SW 1271 (cell line): ENCODE measurements at regions not wholly inside any gene's neighbourhood (a gene's known extent, or its start where the extent isn't known, plus 50 kb on each side); places are given as distances from the start of the nearest gene placed in this dataset.
"Not testable (repeated sequence)": the region's sequence is repeated elsewhere in the genome, so short reads cannot be mapped to it uniquely, and the experiment has no call there.

ENCODE experiments used
- DNase-seq, 2 experiments: peaks; one replicate each; lab custom pipeline; 2025; lab: John Stamatoyannopoulos, UW

DNA sequence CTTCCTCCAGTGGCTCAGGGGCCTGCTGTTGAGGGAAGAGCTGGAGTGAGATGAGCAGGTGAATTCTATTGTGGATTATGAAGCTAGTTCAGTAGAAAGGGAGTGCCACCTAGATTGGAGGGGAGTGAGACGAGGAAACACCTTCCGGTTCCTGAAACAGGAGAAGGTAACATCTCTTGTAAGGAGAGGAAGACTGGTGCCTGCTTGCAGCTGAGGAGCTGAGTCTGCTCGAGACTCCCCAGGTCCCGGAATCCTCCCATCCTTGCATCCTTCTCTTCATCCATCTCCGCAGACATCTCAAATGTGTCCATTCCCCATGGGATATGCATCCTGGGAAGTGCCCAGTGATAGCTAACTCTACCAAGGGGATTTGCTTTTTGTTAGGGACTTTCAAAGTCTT lies 242.9 kb upstream of the ZFP64 start:
- DNase-seq, result no peak

DNA sequence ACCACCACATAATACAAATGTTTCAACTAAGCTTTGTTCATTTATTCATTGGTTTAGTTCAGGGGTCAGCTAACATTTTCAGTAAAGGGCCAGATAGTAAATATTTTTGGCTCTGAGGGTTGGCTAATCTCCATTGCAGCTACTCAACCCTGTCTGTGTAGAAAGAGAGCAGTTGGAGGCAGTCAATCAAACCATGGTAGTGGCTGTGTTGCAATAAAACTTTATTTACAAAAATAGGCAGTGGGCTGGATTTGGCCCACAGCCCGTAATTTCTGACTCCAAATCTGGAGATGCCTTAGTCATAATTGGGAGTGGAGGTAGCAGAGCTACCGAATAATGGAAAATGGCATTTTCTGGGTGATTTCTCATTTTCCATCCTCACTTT lies 242.5 kb upstream of the ZFP64 start:
- DNase-seq, result no peak

DNA sequence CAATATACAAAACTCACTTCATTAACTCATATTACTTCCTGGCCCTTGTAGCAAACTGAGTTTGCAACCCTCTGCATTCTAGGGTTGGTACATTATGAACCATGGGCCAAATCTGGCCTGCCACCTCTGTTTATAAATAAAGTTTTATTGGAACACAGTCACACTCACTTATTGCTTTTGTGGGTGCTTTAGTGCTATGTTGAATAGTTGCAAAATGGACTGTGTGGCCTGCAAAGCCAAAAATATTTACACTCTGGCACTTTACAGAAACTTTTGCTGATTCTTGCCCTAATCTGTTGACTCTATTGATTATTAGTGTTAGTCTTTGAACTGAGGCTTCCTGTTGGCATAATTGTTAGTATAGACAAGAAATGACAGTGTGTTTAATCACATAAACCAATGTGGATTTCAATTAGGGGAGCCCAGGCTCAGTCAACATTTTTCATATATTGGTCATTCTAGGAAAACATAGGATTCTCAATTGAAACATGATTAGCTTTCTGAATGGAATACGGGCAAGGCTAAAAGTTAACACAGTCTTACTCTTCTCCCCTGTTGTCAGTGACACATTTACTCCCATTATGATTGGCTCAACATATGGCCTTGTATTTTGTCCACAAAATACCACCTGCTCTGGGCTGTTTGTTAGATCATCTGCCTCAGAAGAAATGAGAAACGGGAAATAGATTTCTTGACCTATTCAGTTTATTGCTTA lies 241.9 kb upstream of the ZFP64 start:
- DNase-seq, result no peak

- DNase-seq, result no peak
Measured at GRCh38 chr20:52432740-52433139, 241.2 kb upstream of the ZFP64 start.

- DNase-seq, result no peak
Measured at GRCh38 chr20:52429029-52429428, 237.4 kb upstream of the ZFP64 start.

DNA sequence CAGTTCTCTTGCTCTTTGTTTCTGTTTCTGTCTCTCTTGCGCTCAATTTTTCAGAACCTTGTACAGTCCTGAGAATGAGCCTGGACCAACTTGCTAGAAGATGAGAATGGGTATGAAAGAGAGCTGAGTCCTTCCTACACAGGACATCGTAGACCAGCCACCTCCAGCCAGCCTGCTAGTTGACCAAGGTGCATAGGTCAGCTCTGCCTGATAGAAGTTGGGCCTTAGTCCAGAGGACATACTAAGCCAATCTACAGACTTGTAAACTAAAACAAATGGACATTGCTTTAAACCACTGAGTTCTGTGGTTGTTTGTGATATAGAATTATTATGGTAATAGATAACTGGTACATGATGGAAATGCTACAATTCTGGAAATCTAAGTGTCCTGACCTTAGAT lies 236.4 kb upstream of the ZFP64 start:
- DNase-seq, result no peak

DNA sequence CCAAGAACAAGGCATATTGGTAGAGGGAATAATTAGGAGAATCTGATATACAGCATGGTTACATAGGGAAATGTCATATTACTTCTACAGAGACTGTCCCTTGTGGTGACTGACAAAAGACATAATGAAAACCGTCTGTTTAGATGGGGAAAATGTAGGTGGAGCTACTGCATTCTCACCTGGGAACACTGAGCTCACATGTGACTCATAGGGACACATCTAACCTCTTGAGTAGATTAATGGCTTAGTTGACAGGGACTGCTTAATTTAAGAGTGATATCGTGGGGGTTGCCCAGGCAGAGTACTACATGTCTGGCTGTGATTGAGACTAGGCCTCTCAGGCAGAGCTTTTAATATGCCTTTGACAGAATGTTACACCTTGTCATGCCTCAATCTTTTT lies 235.3 kb upstream of the ZFP64 start:
- DNase-seq, result no peak

GRCh38 chr20:52425701-52426100 lies 234.1 kb upstream of the ZFP64 start:
- no peak for DNase-seq

GRCh38 chr20:52425253-52425652 lies 233.7 kb upstream of the ZFP64 start:
- DNase-seq, result no peak

- DNase-seq, result not testable (repeated sequence)
Measured at GRCh38 chr20:52424357-52424942, 232.9 kb upstream of the ZFP64 start.

DNA sequence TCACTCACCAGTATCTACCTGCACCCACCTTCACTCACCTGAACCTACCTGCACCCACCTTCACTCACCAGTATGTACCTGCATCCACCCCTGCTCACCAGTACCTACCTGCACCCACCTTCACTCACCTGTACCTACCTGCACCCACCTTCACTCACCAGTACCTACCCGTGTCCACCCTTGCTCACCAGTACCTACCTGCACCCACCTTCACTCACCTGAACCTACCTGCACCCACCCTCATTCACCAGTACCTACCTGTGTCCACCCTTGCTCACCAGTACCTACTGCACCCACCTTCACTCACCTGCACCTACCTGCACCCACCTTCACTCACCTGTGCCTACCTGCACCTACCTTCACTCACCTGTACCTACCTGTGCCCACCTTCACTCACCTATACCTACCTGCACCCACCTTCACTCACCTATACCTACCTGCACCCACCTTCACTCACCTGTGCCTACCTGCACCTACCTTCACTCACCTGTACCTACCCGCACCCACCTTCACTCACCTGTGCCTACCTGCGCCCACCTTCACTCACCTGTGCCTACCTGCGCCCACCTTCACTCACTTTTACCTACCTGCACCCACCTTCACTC lies 232.1 kb upstream of the ZFP64 start:
- DNase-seq, result not testable (repeated sequence)

DNA sequence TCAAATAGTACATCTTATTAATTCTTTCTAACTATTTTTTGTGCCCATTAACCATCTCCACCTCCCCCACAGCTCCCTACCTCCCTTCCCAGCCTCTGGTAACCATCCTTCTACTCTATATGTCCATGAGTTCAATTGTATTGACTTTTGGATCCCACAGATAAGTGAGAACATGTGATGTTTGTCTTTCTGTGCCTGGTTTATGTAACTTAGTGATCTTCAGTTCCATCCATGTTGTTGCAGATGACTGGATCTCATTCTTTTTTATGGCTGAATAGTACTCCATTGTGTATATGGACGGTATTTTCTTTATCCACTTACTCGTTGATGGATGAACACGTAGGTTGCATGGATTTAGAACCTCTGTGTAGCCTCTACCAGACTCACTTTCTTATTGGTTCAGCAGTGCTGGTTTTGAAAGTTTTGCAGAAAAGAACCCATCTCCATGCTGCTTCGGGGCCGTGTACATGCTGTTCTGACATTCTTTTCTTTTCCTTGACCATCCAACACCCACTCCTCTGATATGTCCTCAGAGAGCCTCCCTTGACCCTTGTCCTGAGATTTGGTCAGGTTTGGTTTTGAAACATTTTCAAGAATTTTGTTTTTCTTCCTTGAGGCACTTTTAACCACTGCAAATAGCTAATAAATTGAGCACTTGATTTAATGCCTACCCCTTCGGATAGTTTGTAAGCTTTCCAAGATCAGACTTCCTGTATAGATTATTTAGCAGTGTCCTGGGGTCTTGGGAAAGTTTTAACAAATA lies 231.2 kb upstream of the ZFP64 start:
- no peak for DNase-seq

- DNase-seq, result no peak
Measured at GRCh38 chr20:52420805-52421204, 229.2 kb upstream of the ZFP64 start.

DNA sequence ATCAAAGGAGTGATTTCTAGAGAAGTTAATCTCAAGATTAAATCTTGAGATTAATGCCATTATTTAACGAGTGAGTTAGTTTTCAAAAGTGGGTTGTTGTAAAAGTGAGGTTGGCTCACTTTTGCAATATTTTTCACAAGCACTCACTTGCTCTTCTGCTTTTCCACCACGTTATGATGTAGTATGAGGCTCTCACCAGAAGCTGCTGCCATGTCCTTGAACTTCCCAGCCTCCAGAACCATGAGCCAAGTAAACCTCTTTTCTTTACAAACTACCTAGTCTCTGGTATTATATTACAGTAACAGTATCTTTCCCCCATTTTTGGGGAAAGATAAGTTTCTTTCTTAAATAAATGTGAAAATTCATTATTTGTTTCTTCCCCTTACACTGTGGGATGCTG lies 227.6 kb upstream of the ZFP64 start:
- DNase-seq, result no peak

DNA sequence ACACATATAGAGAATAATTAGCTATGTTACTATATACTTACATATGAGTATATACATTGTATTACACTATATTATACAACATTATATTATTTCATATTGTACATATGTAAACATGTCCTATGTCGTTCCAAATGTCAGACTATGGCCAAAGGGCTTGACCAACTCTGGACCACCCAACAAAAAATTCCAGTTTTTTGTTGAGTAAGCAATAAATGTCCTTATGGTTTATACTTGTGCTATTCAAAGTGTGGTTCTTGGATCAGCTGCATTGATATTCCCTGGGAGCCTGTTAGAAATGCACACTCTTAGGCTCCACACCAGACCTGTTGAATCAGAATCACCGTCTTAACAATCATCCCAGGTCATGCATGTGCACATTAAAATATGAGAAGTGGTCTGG lies 225.4 kb upstream of the ZFP64 start:
- no peak for DNase-seq

DNA sequence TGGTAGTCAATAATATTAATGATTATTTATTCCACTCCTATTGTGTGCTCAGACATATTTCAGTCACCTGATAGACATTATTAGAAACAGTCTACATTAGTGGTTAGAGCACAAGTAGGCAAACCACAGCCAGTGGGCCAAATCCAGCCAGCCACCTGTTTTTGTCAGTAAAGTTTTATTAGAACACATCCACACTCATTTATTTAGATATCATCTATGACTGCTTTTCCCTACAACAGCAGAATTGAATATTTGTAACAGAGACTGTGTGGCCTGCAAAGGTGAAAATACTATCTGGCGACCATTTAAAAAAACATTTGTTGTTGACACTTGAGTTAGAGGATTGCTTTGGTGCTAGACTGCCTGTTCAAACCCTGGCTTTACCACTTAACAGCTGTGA lies 220.0 kb upstream of the ZFP64 start:
- DNase-seq, result no peak

DNA sequence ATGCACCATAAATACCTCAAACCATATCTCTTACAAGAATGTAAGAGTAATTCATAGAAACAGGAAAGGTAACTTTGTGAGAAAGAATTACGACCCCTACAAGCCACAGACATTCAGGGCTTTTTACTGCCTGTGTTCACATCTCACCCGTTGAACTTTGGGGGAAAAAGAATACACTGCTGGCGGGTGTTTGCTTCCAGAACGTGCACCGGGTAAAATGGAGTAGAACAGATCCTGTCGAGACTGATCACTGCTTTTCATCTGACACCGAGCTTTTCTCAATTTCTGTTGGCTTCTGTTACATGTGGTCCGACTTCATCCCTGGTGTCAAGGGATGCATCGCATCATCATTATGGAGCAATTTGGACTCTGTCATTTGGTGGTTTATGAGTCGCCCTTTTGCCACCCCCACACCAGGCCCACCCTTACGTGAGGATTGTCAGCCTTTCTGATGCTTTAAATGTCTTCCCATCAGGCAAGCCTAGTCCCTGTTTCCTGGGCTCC lies 219.2 kb upstream of the ZFP64 start:
- DNase-seq, result no peak

- no peak for DNase-seq
Measured at GRCh38 chr20:52410182-52410647, 218.6 kb upstream of the ZFP64 start.

DNA sequence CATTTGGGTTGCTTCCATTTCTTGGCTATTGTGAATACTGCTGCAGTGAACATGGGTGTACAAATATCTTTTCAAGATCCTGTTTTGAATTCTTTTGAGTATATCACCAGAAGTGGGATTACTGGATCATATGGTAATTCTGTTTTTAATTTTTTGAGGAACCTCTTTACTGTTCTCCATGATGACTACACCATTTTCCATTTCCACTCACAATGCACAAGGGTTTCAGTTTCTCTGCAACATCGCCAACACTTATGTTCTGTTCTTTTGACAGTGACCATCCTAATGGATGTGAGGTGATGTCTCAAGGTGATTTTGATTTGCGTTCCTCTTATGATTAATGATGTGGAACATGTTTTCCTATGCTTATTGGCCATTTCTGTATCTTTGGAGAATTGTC lies 214.4 kb upstream of the ZFP64 start:
- no peak for DNase-seq

GRCh38 chr20:52405417-52405816 lies 213.8 kb upstream of the ZFP64 start:
- DNase-seq, result no peak

DNA sequence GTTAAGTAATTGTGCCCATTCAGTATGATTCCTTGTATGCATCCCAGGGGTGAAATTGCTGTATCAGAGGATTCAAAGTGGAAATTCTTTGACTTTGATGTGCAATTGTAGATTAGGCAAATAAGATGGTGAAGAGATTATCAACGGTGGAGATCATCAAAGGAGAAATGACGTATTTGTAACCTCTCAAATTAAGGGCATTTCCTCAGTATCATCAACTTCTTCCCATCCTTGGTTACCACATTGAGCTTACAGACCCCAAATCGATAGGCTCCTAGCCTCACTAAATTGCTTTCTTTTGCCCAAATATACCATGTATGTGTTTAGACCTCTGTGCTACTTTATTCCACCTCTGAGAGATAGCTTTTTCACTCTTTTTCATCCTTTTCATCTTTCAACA lies 213.1 kb upstream of the ZFP64 start:
- DNase-seq, result no peak

DNA sequence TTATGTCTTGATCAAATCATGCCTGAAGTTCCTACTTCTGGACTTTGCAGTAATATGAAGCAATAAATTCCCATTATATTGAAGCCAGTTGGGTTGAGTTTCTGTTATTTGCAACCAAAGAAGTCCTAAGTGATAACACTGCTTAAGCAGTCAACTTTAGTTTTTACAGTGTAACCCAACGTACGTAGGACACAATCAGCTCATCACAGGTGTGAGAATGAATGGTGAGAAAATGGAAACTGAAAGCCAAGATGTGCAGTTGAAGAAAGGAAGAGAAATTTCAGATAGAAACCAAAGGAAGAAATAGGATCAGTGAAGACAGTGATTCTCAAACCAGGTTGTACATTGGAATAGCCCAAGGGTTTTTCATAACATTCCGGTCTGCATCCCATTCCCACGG lies 211.4 kb upstream of the ZFP64 start:
- DNase-seq, result no peak

GRCh38 chr20:52402514-52402913 lies 210.9 kb upstream of the ZFP64 start:
- no peak for DNase-seq
